ENCODE measurements at regions not wholly inside any gene's neighbourhood (a gene's known extent, or its start where the extent isn't known, plus 50 kb on each side); places are given as distances from the start of the nearest gene placed in this dataset.

- Histone ChIP-seq H3K9me3 (ENCODE audit: control insufficient read depth, insufficient read depth, low read length) (no peaks in the 10 kb centered on the region), H3K4me1 (ENCODE audit: control insufficient read depth, insufficient read depth, low read length) (no peaks in the 10 kb centered on the region), H3K36me3 (ENCODE audit: control insufficient read depth, insufficient read depth, low read length) (no peaks in the 10 kb centered on the region), H3K27me3 (ENCODE audit: control insufficient read depth, insufficient read depth, low read length) (no peaks in the 10 kb centered on the region), H3K4me3 (ENCODE audit: low read length) (no peak overlapping the region), H3K27ac (ENCODE audit: low read length) (no peak overlapping the region)
- no peak for DNase-seq (ENCODE audit: low read depth, low spot score)
- WGBS (ENCODE audit: insufficient coverage, insufficient read length) = no CpG with 5 or more reads among the region's 2 CpGs
Measured at GRCh38 chr21:35358008-35358407, 308.9 kb upstream of the RUNX1 start.

GRCh38 chr21:35357041-35357780 is 308.1 kb upstream of the RUNX1 start:
- Histone ChIP-seq H3K27me3 (ENCODE audit: control insufficient read depth, insufficient read depth, low read length) (no peaks in the 10 kb centered on the region), H3K4me1 (ENCODE audit: control insufficient read depth, insufficient read depth, low read length) (no peaks in the 10 kb centered on the region), H3K4me3 (ENCODE audit: low read length) (no peak overlapping the region), H3K9me3 (ENCODE audit: control insufficient read depth, insufficient read depth, low read length) (no peaks in the 10 kb centered on the region), H3K36me3 (ENCODE audit: control insufficient read depth, insufficient read depth, low read length) (no peaks in the 10 kb centered on the region), H3K27ac (ENCODE audit: low read length) (no peak overlapping the region)
- WGBS (ENCODE audit: insufficient coverage, insufficient read length) = no CpG with 5 or more reads among the region's 3 CpGs
- no peak for DNase-seq (ENCODE audit: low read depth, low spot score)

- no peaks in the 10 kb centered on the region for H3K27me3 ChIP-seq (ENCODE audit: control insufficient read depth, insufficient read depth, low read length)
- no CpG with 5 or more reads among the region's 2 CpGs for WGBS (ENCODE audit: insufficient coverage, insufficient read length)
- H3K27ac ChIP-seq (ENCODE audit: low read length) = no peak overlapping the region
Measured at GRCh38 chr21:35354078-35354477, 305.0 kb upstream of the RUNX1 start.

GRCh38 chr21:35352793-35353192 is 303.7 kb upstream of the RUNX1 start:
- no CpG with 5 or more reads among the region's 7 CpGs for WGBS (ENCODE audit: insufficient coverage, insufficient read length)
- Histone ChIP-seq H3K9me3 (ENCODE audit: control insufficient read depth, insufficient read depth, low read length) (no peaks in the 10 kb centered on the region), H3K27ac (ENCODE audit: low read length) (no peak overlapping the region), H3K4me3 (ENCODE audit: low read length) (no peak overlapping the region), H3K4me1 (ENCODE audit: control insufficient read depth, insufficient read depth, low read length) (no peaks in the 10 kb centered on the region), H3K27me3 (ENCODE audit: control insufficient read depth, insufficient read depth, low read length) (no peaks in the 10 kb centered on the region), H3K36me3 (ENCODE audit: control insufficient read depth, insufficient read depth, low read length) (no peaks in the 10 kb centered on the region)
- no peak for DNase-seq (ENCODE audit: low read depth, low spot score)

More at GRCh38 chr21:35354078-35354477, 305.0 kb upstream of the RUNX1 start:
- Histone ChIP-seq H3K4me3 (ENCODE audit: low read length) (no peak overlapping the region), H3K4me1 (ENCODE audit: control insufficient read depth, insufficient read depth, low read length) (no peaks in the 10 kb centered on the region), H3K36me3 (ENCODE audit: control insufficient read depth, insufficient read depth, low read length) (no peaks in the 10 kb centered on the region), H3K9me3 (ENCODE audit: control insufficient read depth, insufficient read depth, low read length) (no peaks in the 10 kb centered on the region)
- DNase-seq (ENCODE audit: low read depth, low spot score) = no peak

GRCh38 chr21:35352066-35352770 is 303.1 kb upstream of the RUNX1 start:
- no peaks in the 10 kb centered on the region for H3K27me3 ChIP-seq (ENCODE audit: control insufficient read depth, insufficient read depth, low read length)
- no peaks in the 10 kb centered on the region for H3K4me1 ChIP-seq (ENCODE audit: control insufficient read depth, insufficient read depth, low read length)
- no peak for DNase-seq (ENCODE audit: low read depth, low spot score)
- WGBS (ENCODE audit: insufficient coverage, insufficient read length) = no CpG with 5 or more reads among the region's 4 CpGs
- no peaks in the 10 kb centered on the region for H3K9me3 ChIP-seq (ENCODE audit: control insufficient read depth, insufficient read depth, low read length)
- H3K36me3 ChIP-seq (ENCODE audit: control insufficient read depth, insufficient read depth, low read length) = no peaks in the 10 kb centered on the region
- H3K4me3 ChIP-seq (ENCODE audit: low read length) = no peak overlapping the region
- no peak overlapping the region for H3K27ac ChIP-seq (ENCODE audit: low read length)

GRCh38 chr21:35351434-35351833 is 302.3 kb upstream of the RUNX1 start:
- Histone ChIP-seq H3K27me3 (ENCODE audit: control insufficient read depth, insufficient read depth, low read length) (no peaks in the 10 kb centered on the region), H3K4me1 (ENCODE audit: control insufficient read depth, insufficient read depth, low read length) (no peaks in the 10 kb centered on the region), H3K4me3 (ENCODE audit: low read length) (no peak overlapping the region), H3K36me3 (ENCODE audit: control insufficient read depth, insufficient read depth, low read length) (no peaks in the 10 kb centered on the region), H3K27ac (ENCODE audit: low read length) (no peak overlapping the region), H3K9me3 (ENCODE audit: control insufficient read depth, insufficient read depth, low read length) (no peaks in the 10 kb centered on the region)
- no peak for DNase-seq (ENCODE audit: low read depth, low spot score)
- WGBS (ENCODE audit: insufficient coverage, insufficient read length) = no CpG with 5 or more reads among the region's 1 CpG

- H3K4me3 ChIP-seq (ENCODE audit: low read length) = no peak overlapping the region
- WGBS (ENCODE audit: insufficient coverage, insufficient read length) = no CpG with 5 or more reads among the region's 2 CpGs
- no peak for DNase-seq (ENCODE audit: low read depth, low spot score)
- no peaks in the 10 kb centered on the region for H3K27me3 ChIP-seq (ENCODE audit: control insufficient read depth, insufficient read depth, low read length)
- H3K36me3 ChIP-seq (ENCODE audit: control insufficient read depth, insufficient read depth, low read length) = no peaks in the 10 kb centered on the region
- H3K27ac ChIP-seq (ENCODE audit: low read length) = no peak overlapping the region
- no peaks in the 10 kb centered on the region for H3K4me1 ChIP-seq (ENCODE audit: control insufficient read depth, insufficient read depth, low read length)
- no peaks in the 10 kb centered on the region for H3K9me3 ChIP-seq (ENCODE audit: control insufficient read depth, insufficient read depth, low read length)
Measured at GRCh38 chr21:35350965-35351364, 301.9 kb upstream of the RUNX1 start.

GRCh38 chr21:35349376-35350080 is 300.4 kb upstream of the RUNX1 start:
- DNase-seq (ENCODE audit: low read depth, low spot score) = no peak

GRCh38 chr21:35348686-35349085 is 299.6 kb upstream of the RUNX1 start:
- WGBS (ENCODE audit: insufficient coverage, insufficient read length) = no CpG with 5 or more reads among the region's 1 CpG
- no peak overlapping the region for H3K27ac ChIP-seq (ENCODE audit: low read length)

More at GRCh38 chr21:35349376-35350080, 300.4 kb upstream of the RUNX1 start:
- WGBS (ENCODE audit: insufficient coverage, insufficient read length) = no CpG with 5 or more reads among the region's 9 CpGs
- no peak overlapping the region for H3K4me3 ChIP-seq (ENCODE audit: low read length)
- H3K4me1 ChIP-seq (ENCODE audit: control insufficient read depth, insufficient read depth, low read length) = no peaks in the 10 kb centered on the region
- H3K27ac ChIP-seq (ENCODE audit: low read length) = no peak overlapping the region
- no peaks in the 10 kb centered on the region for H3K9me3 ChIP-seq (ENCODE audit: control insufficient read depth, insufficient read depth, low read length)
- H3K27me3 ChIP-seq (ENCODE audit: control insufficient read depth, insufficient read depth, low read length) = no peaks in the 10 kb centered on the region
- H3K36me3 ChIP-seq (ENCODE audit: control insufficient read depth, insufficient read depth, low read length) = no peaks in the 10 kb centered on the region

GRCh38 chr21:35346697-35347096 is 297.6 kb upstream of the RUNX1 start:
- no peak overlapping the region for H3K4me3 ChIP-seq (ENCODE audit: low read length)
- no peaks in the 10 kb centered on the region for H3K36me3 ChIP-seq (ENCODE audit: control insufficient read depth, insufficient read depth, low read length)
- no peaks in the 10 kb centered on the region for H3K4me1 ChIP-seq (ENCODE audit: control insufficient read depth, insufficient read depth, low read length)
- no peaks in the 10 kb centered on the region for H3K9me3 ChIP-seq (ENCODE audit: control insufficient read depth, insufficient read depth, low read length)
- no peaks in the 10 kb centered on the region for H3K27me3 ChIP-seq (ENCODE audit: control insufficient read depth, insufficient read depth, low read length)
- DNase-seq (ENCODE audit: low read depth, low spot score) = no peak
- no CpG with 5 or more reads among the region's 4 CpGs for WGBS (ENCODE audit: insufficient coverage, insufficient read length)
- H3K27ac ChIP-seq (ENCODE audit: low read length) = no peak overlapping the region

More at GRCh38 chr21:35348686-35349085, 299.6 kb upstream of the RUNX1 start:
- Histone ChIP-seq H3K27me3 (ENCODE audit: control insufficient read depth, insufficient read depth, low read length) (no peaks in the 10 kb centered on the region), H3K4me3 (ENCODE audit: low read length) (no peak overlapping the region), H3K36me3 (ENCODE audit: control insufficient read depth, insufficient read depth, low read length) (no peaks in the 10 kb centered on the region), H3K9me3 (ENCODE audit: control insufficient read depth, insufficient read depth, low read length) (no peaks in the 10 kb centered on the region), H3K4me1 (ENCODE audit: control insufficient read depth, insufficient read depth, low read length) (no peaks in the 10 kb centered on the region)
- DNase-seq (ENCODE audit: low read depth, low spot score) = no peak

All from iPS DF 6.9 (cell line).